Prostate gland (tissue), 2 donors: ENCODE measurements at regions not wholly inside any gene's neighbourhood (a gene's known extent, or its start where the extent isn't known, plus 50 kb on each side); places are given as distances from the start of the nearest gene placed in this dataset.

Source experiments
- DNase-seq: peaks from one replicate; pipeline ENCODE4 v3.0.0-alpha.2; 2019; ENCODE audit warnings: low spot score
- H3K27ac ChIP-seq, 2 donors: fragments of 200-600 bp; sonication (generic); 2 replicates each; pipeline ENCODE4 v1.5.1; 2017 to 2019
- H3K27me3 ChIP-seq: fragments of 200-600 bp; sonication (generic); replicated peaks from 2 replicates; pipeline ENCODE4 v1.5.1; 2019; ENCODE audit not compliant: insufficient read depth
- H3K36me3 ChIP-seq, 2 donors: fragments of 200-600 bp; sonication (generic); 1 replicate in 1 of 2; 2 replicates in 1 of 2; pipeline versions ENCODE4 v1.5.1 to v1.8.1; 2017 to 2019
- H3K4me1 ChIP-seq: fragments of 200-600 bp; sonication (generic); replicated peaks from 2 replicates; pipeline ENCODE4 v1.5.1; 2019
- H3K4me3 ChIP-seq, 2 donors: fragments of 200-600 bp; sonication (generic); 2 replicates each; pipeline ENCODE4 v1.5.1; 2017 to 2019
- H3K9me3 ChIP-seq: fragments of 200-600 bp; sonication (generic); 2 replicates; pipeline ENCODE4 v1.5.1; 2017
- POLR2A ChIP-seq: fragments of 450-650 bp; IDR thresholded peaks from one replicate; pipeline ENCODE4 v1.6.1; 2016; ENCODE audit warnings: antibody characterized with exemption, mild to moderate bottlenecking
- POLR2AphosphoS5 ChIP-seq: sonication (generic); formaldehyde crosslinking; IDR thresholded peaks from one replicate; pipeline ENCODE4 v1.6.1; 2017; ENCODE audit warnings: antibody characterized with exemption
- WGBS: methylation state at CpG from one replicate; pipeline ENCODE4 v1.1.5; 2018; 5-methylcytosine and 5-hydroxymethylcytosine counted together
- intact Hi-C: fragments of 100-400 bp; cut with DNase I; formaldehyde crosslinking; loops from one replicate; pipeline ENCODE4 v1.14.2; 2022
- TF ChIP-seq, protein P1 (sequence below), 4 experiments: fragments of 200-600 bp in 2 of 4; fragments of 450-650 bp in 2 of 4; sonication (generic) in 2 of 4; IDR thresholded peaks; 1 replicate in 3 of 4; 2 replicates in 1 of 4; pipeline ENCODE4 v1.5.1; 2016 to 2019; ENCODE audit warnings: antibody characterized with exemption in 4 of 4, mild to moderate bottlenecking in 2 of 4, moderate library complexity in 2 of 4

DNA sequence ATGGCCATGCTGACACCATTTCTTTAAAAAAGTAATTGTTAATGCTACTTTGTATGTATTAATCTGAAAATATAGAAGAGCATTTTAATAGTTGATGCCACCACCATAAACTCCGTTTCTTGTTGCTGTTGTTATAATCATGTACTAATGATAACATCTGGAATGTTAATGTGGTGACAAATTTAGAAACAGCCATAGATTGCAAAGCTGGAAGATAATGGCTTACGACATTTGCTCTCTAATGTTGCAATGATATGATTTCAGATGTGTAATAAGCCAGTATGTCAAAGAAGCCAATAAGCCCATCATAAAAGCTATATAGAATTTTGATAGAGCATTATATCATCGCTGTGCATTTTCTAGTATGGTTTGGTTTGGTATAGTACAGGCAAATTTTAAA lies 579.4 kb upstream of the ZFP42 start:
- no peak overlapping the region for H3K27ac ChIP-seq
- 78% methylated on average over 3 of the region's 3 CpGs for WGBS
- H3K4me3 ChIP-seq: no peak overlapping the region
- H3K36me3 ChIP-seq: no peaks in the 10 kb centered on the region
- no peak for DNase-seq
- TF ChIP-seq POLR2A: no peak
- no peak for TF ChIP-seq POLR2AphosphoS5
- TF ChIP-seq, protein P1, sequence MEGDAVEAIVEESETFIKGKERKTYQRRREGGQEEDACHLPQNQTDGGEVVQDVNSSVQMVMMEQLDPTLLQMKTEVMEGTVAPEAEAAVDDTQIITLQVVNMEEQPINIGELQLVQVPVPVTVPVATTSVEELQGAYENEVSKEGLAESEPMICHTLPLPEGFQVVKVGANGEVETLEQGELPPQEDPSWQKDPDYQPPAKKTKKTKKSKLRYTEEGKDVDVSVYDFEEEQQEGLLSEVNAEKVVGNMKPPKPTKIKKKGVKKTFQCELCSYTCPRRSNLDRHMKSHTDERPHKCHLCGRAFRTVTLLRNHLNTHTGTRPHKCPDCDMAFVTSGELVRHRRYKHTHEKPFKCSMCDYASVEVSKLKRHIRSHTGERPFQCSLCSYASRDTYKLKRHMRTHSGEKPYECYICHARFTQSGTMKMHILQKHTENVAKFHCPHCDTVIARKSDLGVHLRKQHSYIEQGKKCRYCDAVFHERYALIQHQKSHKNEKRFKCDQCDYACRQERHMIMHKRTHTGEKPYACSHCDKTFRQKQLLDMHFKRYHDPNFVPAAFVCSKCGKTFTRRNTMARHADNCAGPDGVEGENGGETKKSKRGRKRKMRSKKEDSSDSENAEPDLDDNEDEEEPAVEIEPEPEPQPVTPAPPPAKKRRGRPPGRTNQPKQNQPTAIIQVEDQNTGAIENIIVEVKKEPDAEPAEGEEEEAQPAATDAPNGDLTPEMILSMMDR (IDR thresholded peaks at IDR 0.05): no peak
- H3K27me3 ChIP-seq: no peaks in the 10 kb centered on the region
- H3K4me1 ChIP-seq: no peaks in the 10 kb centered on the region
- no peaks in the 10 kb centered on the region for H3K9me3 ChIP-seq
- intact Hi-C loops: no loop called here

DNA sequence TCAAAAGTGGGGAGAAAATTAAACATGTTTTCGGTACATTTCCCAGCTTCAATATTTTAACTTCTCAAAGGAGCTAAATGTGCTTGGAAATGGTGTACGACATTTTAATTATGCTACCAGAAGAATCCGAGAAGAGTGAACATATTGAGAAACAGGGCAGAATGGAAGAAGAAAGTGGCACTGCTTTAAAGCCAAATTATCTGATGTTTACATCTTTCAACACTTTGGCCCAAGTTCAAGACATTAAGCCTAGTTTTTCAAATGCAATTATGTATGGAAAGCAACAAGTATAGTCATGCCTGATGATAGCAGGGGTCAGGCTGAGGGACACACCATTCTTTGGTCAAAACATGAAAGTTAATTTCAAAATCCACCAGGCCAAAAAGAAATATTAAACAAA lies 577.9 kb upstream of the ZFP42 start:
- no peaks in the 10 kb centered on the region for H3K9me3 ChIP-seq
- intact Hi-C loops: no loop called here
- H3K27ac ChIP-seq: no peak overlapping the region
- DNase-seq: no peak
- TF ChIP-seq, protein P1 (IDR thresholded peaks at IDR 0.05): no peak
- TF ChIP-seq POLR2AphosphoS5: no peak
- no peak for TF ChIP-seq POLR2A
- WGBS: 22% methylated on average over 3 of the region's 3 CpGs
- H3K36me3 ChIP-seq: no peaks in the 10 kb centered on the region
- no peak overlapping the region for H3K4me3 ChIP-seq
- H3K4me1 ChIP-seq: no peaks in the 10 kb centered on the region
- no peaks in the 10 kb centered on the region for H3K27me3 ChIP-seq

DNA sequence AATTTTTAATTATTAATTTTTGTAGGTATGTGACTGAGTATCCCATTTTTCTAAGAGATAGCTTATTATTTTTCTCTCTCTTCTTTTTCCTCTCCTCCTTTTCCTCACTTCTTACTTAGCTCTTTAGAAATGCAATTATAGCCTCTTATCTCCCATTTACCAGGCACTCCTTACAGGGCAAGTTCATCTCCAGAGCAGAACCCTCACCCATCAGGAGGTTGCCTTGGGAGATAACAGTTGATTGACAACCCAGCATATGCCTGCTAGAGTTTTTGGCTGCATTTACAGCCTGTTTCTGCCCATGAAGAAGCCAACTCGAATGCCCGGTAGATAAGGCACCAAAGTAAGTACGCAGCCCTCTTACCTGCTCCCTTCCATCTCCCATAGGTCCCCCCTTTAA lies 572.9 kb upstream of the ZFP42 start:
- WGBS: 72% methylated on average over 3 of the region's 3 CpGs
- TF ChIP-seq POLR2AphosphoS5 (no peak), POLR2A (no peak)
- TF ChIP-seq, protein P1 (IDR thresholded peaks at IDR 0.05): no peak
- H3K27ac ChIP-seq: no peak overlapping the region
- intact Hi-C loops: no loop called here
- H3K36me3 ChIP-seq: no peaks in the 10 kb centered on the region
- DNase-seq: no peak
- H3K27me3 ChIP-seq: no peaks in the 10 kb centered on the region
- H3K4me1 ChIP-seq: no peaks in the 10 kb centered on the region
- no peak overlapping the region for H3K4me3 ChIP-seq
- H3K9me3 ChIP-seq: no peaks in the 10 kb centered on the region

DNA sequence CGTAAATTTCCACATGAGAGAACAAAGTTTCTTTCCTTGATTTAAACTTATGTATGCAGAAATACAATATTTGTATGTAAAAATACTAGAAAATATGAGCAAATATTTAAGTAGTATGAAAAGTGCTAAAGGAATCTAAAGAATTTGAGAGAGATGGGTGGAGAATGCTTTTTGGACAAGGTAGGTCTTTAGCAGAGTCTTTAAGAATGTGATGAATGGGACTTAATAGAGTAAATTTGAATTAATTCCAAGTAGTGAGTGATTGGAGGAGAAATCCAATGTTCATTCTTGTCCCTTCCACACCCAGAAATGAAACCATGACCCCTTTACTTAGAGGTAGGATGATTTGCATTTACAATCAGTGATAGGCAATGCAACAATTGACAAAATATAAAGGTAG lies 570.9 kb upstream of the ZFP42 start:
- TF ChIP-seq POLR2AphosphoS5: no peak
- no peak for TF ChIP-seq POLR2A
- TF ChIP-seq, protein P1 (IDR thresholded peaks at IDR 0.05): no peak
- Histone ChIP-seq H3K4me1 (no peaks in the 10 kb centered on the region), H3K36me3 (no peaks in the 10 kb centered on the region), H3K9me3 (no peaks in the 10 kb centered on the region), H3K4me3 (no peak overlapping the region), H3K27ac (no peak overlapping the region), H3K27me3 (no peaks in the 10 kb centered on the region)
- intact Hi-C loops: no loop called here
- no peak for DNase-seq
- WGBS: 86% methylated on average over 1 of the region's 1 CpG

DNA sequence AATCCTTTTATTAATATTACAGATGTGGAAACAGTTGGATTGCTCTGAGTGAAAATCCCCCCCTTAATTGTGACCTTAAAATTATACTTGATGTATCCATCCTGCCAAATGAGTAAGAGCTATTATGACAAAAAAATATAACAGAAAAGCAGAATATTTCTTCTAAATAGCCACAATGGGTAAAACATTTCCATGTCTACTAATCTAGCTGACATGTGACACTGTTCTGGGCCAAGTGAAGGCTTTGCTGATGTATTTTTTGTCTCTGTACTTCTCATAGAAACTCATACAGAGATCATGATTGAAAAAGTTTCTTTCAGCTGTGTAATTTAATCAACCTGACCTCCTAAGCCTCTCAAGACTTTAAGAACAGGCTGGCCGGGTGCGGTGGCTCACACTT lies 569.1 kb upstream of the ZFP42 start:
- Histone ChIP-seq H3K4me1 (no peaks in the 10 kb centered on the region), H3K9me3 (no peaks in the 10 kb centered on the region), H3K4me3 (no peak overlapping the region), H3K27ac (no peak overlapping the region), H3K36me3 (no peaks in the 10 kb centered on the region), H3K27me3 (no peaks in the 10 kb centered on the region)
- TF ChIP-seq POLR2AphosphoS5: no peak
- TF ChIP-seq, protein P1 (IDR thresholded peaks at IDR 0.05): no peak
- TF ChIP-seq POLR2A: no peak
- WGBS: 93% methylated on average over 2 of the region's 2 CpGs
- intact Hi-C loops: no loop called here
- DNase-seq: no peak
